K562 (cell line): ENCODE measurements at regions not wholly inside any gene's neighbourhood (a gene's known extent, or its start where the extent isn't known, plus 50 kb on each side); places are given as distances from the start of the nearest gene placed in this dataset.

Experiments
- ATAC-seq: fragments of 200-7000 bp; cut with Tn5 transposase; 3 replicates; pipeline ENCODE4 v1.9.1; 2020; ENCODE audit warnings: moderate library complexity
- BruUV-seq: library from RNA; stranded (reverse); fragments of 400-500 nt; replicated peaks from 2 replicates; lab custom pipeline; 2021; lab: Mats Ljungman, UMichigan
- CTCF ChIA-PET: fragments of 300-600 bp; formaldehyde crosslinking; extraction: SDS; loops from one replicate; lab custom pipeline; 2021; ENCODE audit warnings: low intra/inter-chr PET ratio; lab: Yijun Ruan, JAX
- POLR2A ChIA-PET: fragments of 300-600, 350-650 bp; sonication (Branson Sonifier 250); formaldehyde crosslinking; extraction: SDS; loops from one replicate; lab custom pipeline; 2021; ENCODE audit warnings: antibody characterized with exemption, inconsistent platforms; lab: Yijun Ruan, JAX
- DNase-seq, 4 experiments: peaks; one replicate each; pipeline versions ENCODE4 v3.0.0 to v3.0.0-alpha.2; 2011 to 2018; ENCODE audit warnings: low spot score in 3 of 4, mixed read lengths in 3 of 4; ENCODE audit errors: extremely low read depth in 1 of 4
- FAIRE-seq: peaks from 2 replicates; lab custom pipeline; 2011; peaks lifted over from hg19 to GRCh38; lab: Jason Lieb, UNC
- H2AFZ ChIP-seq: 2 replicates; pipeline ENCODE4 v1.6.0; 2011; ENCODE audit warnings: low read depth, low read length, control low read depth, inconsistent platforms
- H3K27ac ChIP-seq: fragments of 200-600 bp; 3 replicates; pipeline ENCODE4 v1.8.0; 2011; ENCODE audit warnings: low read depth, mild to moderate bottlenecking, control low read depth, inconsistent platforms, low read length, moderate library complexity, mixed read lengths; ENCODE audit errors: extremely low read depth
- H3K27me3 ChIP-seq, 2 experiments: fragments of 300-600 bp in 1 of 2; 2 replicates in 1 of 2; 3 replicates in 1 of 2; pipeline versions ENCODE4 v1.6.0 to v1.8.0; 2011; ENCODE audit warnings: inconsistent platforms in 2 of 2, low read length in 2 of 2, mild to moderate bottlenecking in 1 of 2, mixed read lengths in 1 of 2, moderate library complexity in 1 of 2; ENCODE audit not compliant: control insufficient read depth in 2 of 2, insufficient read depth in 2 of 2
- H3K36me3 ChIP-seq: fragments of 300-600 bp; 3 replicates; pipeline ENCODE4 v1.8.0; 2011; ENCODE audit warnings: mild to moderate bottlenecking, low read length, inconsistent platforms; ENCODE audit not compliant: control insufficient read depth, insufficient read depth
- H3K4me1 ChIP-seq, 2 experiments: fragments of 200-600 bp in 1 of 2; replicated peaks in 1 of 2; 2 replicates in 1 of 2; 3 replicates in 1 of 2; pipeline versions ENCODE4 v1.5.1 to v1.8.0; 2011; ENCODE audit warnings: inconsistent platforms in 2 of 2, low read length in 2 of 2, mild to moderate bottlenecking in 1 of 2, mixed read lengths in 1 of 2, moderate library complexity in 1 of 2; ENCODE audit not compliant: control insufficient read depth in 2 of 2, insufficient read depth in 2 of 2
- H3K4me2 ChIP-seq: 2 replicates; pipeline ENCODE4 v1.6.1; 2011; ENCODE audit warnings: low read length, control low read depth, inconsistent platforms, mixed read lengths; ENCODE audit not compliant: insufficient read depth
- H3K4me3 ChIP-seq: fragments of 200-600 bp; sonication (generic), shearing (Covaris generic); 2 replicates; pipeline ENCODE4 v1.5.1; 2016; ENCODE audit warnings: control low read depth, inconsistent platforms
- H3K79me2 ChIP-seq: fragments of 200-600 bp; 3 replicates; pipeline ENCODE4 v1.8.0; 2011; ENCODE audit warnings: low read length, inconsistent platforms; ENCODE audit not compliant: control insufficient read depth, insufficient read depth
- H3K9ac ChIP-seq, 2 experiments: 2 replicates each; pipeline versions ENCODE4 v1.6.0 to v1.6.1; 2011; ENCODE audit warnings: low read depth in 2 of 2, low read length in 2 of 2, control low read depth in 1 of 2, inconsistent platforms in 1 of 2, mild to moderate bottlenecking in 1 of 2, mixed read lengths in 1 of 2; ENCODE audit not compliant: insufficient read depth in 1 of 2
- H3K9me1 ChIP-seq: one replicate; pipeline ENCODE4 v1.6.0; 2011; ENCODE audit warnings: inconsistent platforms, mild to moderate bottlenecking, low read length, moderate library complexity; ENCODE audit not compliant: control insufficient read depth, insufficient read depth
- H3K9me3 ChIP-seq: replicated peaks from 2 replicates; pipeline ENCODE4 v1.5.1; 2011; ENCODE audit warnings: low read depth, low read length, inconsistent platforms; ENCODE audit not compliant: control insufficient read depth, insufficient read depth
- H4K20me1 ChIP-seq: replicated peaks from 2 replicates; pipeline ENCODE4 v1.6.1; 2011; ENCODE audit warnings: low read length, inconsistent platforms, mixed read lengths; ENCODE audit not compliant: control insufficient read depth, insufficient read depth
- ARID3A ChIP-seq: IDR thresholded peaks from 2 replicates; pipeline ENCODE4 v1.6.1; 2012; ENCODE audit warnings: low read depth, low read length, improper control_type of control experiment, borderline replicate concordance
- CTCF ChIP-seq, 3 experiments: IDR thresholded peaks in 2 of 3; conservative IDR thresholded peaks in 1 of 3; 2 replicates each; pipeline ENCODE4 v1.5.1; 2011 to 2012; ENCODE audit warnings: low read length in 3 of 3, mild to moderate bottlenecking in 3 of 3, control low read depth in 2 of 3, improper control_type of control experiment in 1 of 3, inconsistent platforms in 1 of 3, low read depth in 1 of 3, mixed read lengths in 1 of 3, moderate library complexity in 1 of 3; ENCODE audit not compliant: insufficient read depth in 2 of 3
- ELF2 ChIP-seq: fragments of 250-450 bp; sonication (Bioruptor Pico); IDR thresholded peaks from 2 replicates; pipeline ENCODE4 v1.5.0; 2021; ENCODE audit warnings: mild to moderate bottlenecking
- NR2F6 ChIP-seq: fragments of 450-650 bp; formaldehyde crosslinking; IDR thresholded peaks from 2 replicates; pipeline ENCODE4 v1.4.0; 2020; ENCODE audit warnings: mild to moderate bottlenecking
- SMAD4 ChIP-seq: fragments of 250-450 bp; sonication (Bioruptor Pico); conservative IDR thresholded peaks from 2 replicates; pipeline ENCODE4 v1.8.0; 2021; ENCODE audit warnings: inconsistent platforms, mild to moderate bottlenecking, moderate library complexity
- SREBF2 ChIP-seq: sonication (generic); formaldehyde crosslinking; IDR thresholded peaks from 2 replicates; pipeline ENCODE4 v1.4.0; 2020; ENCODE audit warnings: mild to moderate bottlenecking, missing genetic modification reagents
- TCF15 ChIP-seq: fragments of 250-450 bp; sonication (Bioruptor Pico); IDR thresholded peaks from 2 replicates; pipeline ENCODE4 v1.8.0; 2022; ENCODE audit warnings: moderate library complexity, mild to moderate bottlenecking, inconsistent platforms
- ZBTB8A ChIP-seq: fragments of 450-650 bp; IDR thresholded peaks from 2 replicates; pipeline ENCODE4 v1.6.1; 2018; ENCODE audit warnings: mild to moderate bottlenecking, moderate library complexity; ENCODE audit not compliant: partially characterized antibody
- ZNF311 ChIP-seq: fragments of 250-450 bp; sonication (Bioruptor Pico); IDR thresholded peaks from 2 replicates; pipeline ENCODE4 v1.4.0; 2020; ENCODE audit warnings: mild to moderate bottlenecking, moderate library complexity
- ZNF699 ChIP-seq: fragments of 250-450 bp; sonication (Bioruptor Pico); IDR thresholded peaks from 2 replicates; pipeline ENCODE4 v1.8.0; 2021; ENCODE audit warnings: mild to moderate bottlenecking, moderate library complexity; ENCODE audit not compliant: insufficient replicate concordance
- WGBS: fragments of 100-300 bp; shearing (Covaris generic); methylation state at CpG from one replicate; pipeline ENCODE4 v1.1.6; 2016; ENCODE audit warnings: low coverage, mixed read lengths; ENCODE audit not compliant: insufficient coverage; ENCODE audit errors: missing lambda C conversion rate; 5-methylcytosine and 5-hydroxymethylcytosine counted together
- in situ Hi-C: fragments of 300-500 bp; cut with MboI; formaldehyde crosslinking; loops from 4 replicates; pipeline ENCODE4 v1.15.0; 2018; ENCODE audit warnings: inconsistent platforms, mixed read lengths
- intact Hi-C: fragments of 100-400 bp; cut with micrococcal nuclease; formaldehyde crosslinking; loops from 2 replicates; pipeline ENCODE4 v1.14.2; 2022

GRCh38 chr10:2920637-2921036 is 146.7 kb upstream of the PFKP start:
- DNase-seq (no peak), ATAC-seq (no peak), FAIRE-seq (no peak)
- no peaks in the 10 kb centered on the region for H3K4me1 ChIP-seq
- CTCF ChIA-PET: no interaction called here
- POLR2A ChIA-PET: interaction anchor here (0.7 kb wide), 1 partner anchor 278 kb away, joined by 3 read pairs; no protein-coding TSS in a partner anchor
- H4K20me1 ChIP-seq: no peaks in the 10 kb centered on the region
- in situ Hi-C loops (no loop called here), intact Hi-C loops (no loop called here)
- no peak overlapping the region for H3K27ac ChIP-seq
- TF ChIP-seq ZNF311 (CRISPR knock-in tag) (no peak), ZBTB8A (no peak), ZNF699 (no peak), TCF15 (CRISPR knock-in tag) (no peak), SMAD4 (CRISPR knock-in tag) (no peak), NR2F6 (CRISPR knock-in tag) (no peak), ELF2 (CRISPR knock-in tag) (no peak), ARID3A (no peak), SREBF2 (CRISPR knock-in tag) (no peak), CTCF (IDR thresholded peaks at IDR 0.05 in 2 of 3, conservative IDR thresholded peaks at IDR 0.05 in 1 of 3; ENCODE audit: insufficient read depth in 2 of 3, low read depth in 1 of 3, low read length in 3 of 3) (no peak)
- no peaks in the 10 kb centered on the region for H3K9me1 ChIP-seq
- no peaks in the 10 kb centered on the region for H3K79me2 ChIP-seq
- no peak overlapping the region for H3K4me2 ChIP-seq
- WGBS: 2% methylated on average over 6 of the region's 6 CpGs
- H3K9me3 ChIP-seq: no peaks in the 10 kb centered on the region
- peaks cover 26 to 53% of the 10 kb centered on the region in 2 experiments; a peak in 4 of 5 replicates for H3K27me3 ChIP-seq
- H3K9ac ChIP-seq: no peak overlapping the region
- no peak overlapping the region for H2AFZ ChIP-seq
- no TSS peak for BruUV-seq
- H3K4me3 ChIP-seq: no peak overlapping the region
- no peaks in the 10 kb centered on the region for H3K36me3 ChIP-seq
